ENCODE measurements at regions not wholly inside any gene's neighbourhood (a gene's known extent, or its start where the extent isn't known, plus 50 kb on each side); places are given as distances from the start of the nearest gene placed in this dataset.

- Histone ChIP-seq H3K4me3 (no peak overlapping the region), H3K4me1 (peaks cover 0 to 26% (median 8%) of the 10 kb centered on the region in 12 donors), H3K27ac (no peak overlapping the region), H3K36me3 (no peaks in the 10 kb centered on the region), H3K9me3 (no peaks in the 10 kb centered on the region), H3K27me3 (no peaks in the 10 kb centered on the region)
- ATAC-seq = no peak
- WGBS, 4 donors = 73 to 76% (median 73%) methylated on average over 3 of the region's 3 CpGs
- intact Hi-C loops (cut with DNase I) = no loop called here
- TF ChIP-seq POLR2A (IDR thresholded peaks at IDR 0.05) = no peak
- no peak for TF ChIP-seq CTCF (IDR thresholded peaks at IDR 0.05)
- no peak for DNase-seq
These were observed 337.0 kb downstream of the PLK2 start for GRCh38 chr5:58122848-58123392.

- H3K9me3 ChIP-seq = no peaks in the 10 kb centered on the region
- TF ChIP-seq CTCF (IDR thresholded peaks at IDR 0.05) (no peak), POLR2A (IDR thresholded peaks at IDR 0.05) (no peak)
- no peak overlapping the region for H3K4me3 ChIP-seq
- ATAC-seq (no peak), DNase-seq (no peak)
- H3K27me3 ChIP-seq = no peaks in the 10 kb centered on the region
- H3K27ac ChIP-seq = no peak overlapping the region
- H3K4me1 ChIP-seq = peaks cover 0 to 18% (median 5%) of the 10 kb centered on the region in 12 donors
- intact Hi-C loops (cut with DNase I) = no loop called here
- 93 to 99% (median 98%) methylated on average over 2 of the region's 2 CpGs for WGBS, 4 donors
- no peaks in the 10 kb centered on the region for H3K36me3 ChIP-seq
These were observed 337.7 kb downstream of the PLK2 start for GRCh38 chr5:58122157-58122556.

- WGBS, 4 donors = 98 to 99% (median 98%) methylated on average over 2 of the region's 2 CpGs
- TF ChIP-seq CTCF (IDR thresholded peaks at IDR 0.05) = no peak
- Histone ChIP-seq H3K27ac (no peak overlapping the region), H3K36me3 (no peaks in the 10 kb centered on the region), H3K27me3 (no peaks in the 10 kb centered on the region), H3K4me3 (no peak overlapping the region), H3K9me3 (no peaks in the 10 kb centered on the region), H3K4me1 (peaks cover 0 to 11% (median 0%) of the 10 kb centered on the region in 12 donors)
- DNase-seq (no peak), ATAC-seq (no peak)
- intact Hi-C loops (cut with DNase I) = no loop called here
These were observed 338.5 kb downstream of the PLK2 start for GRCh38 chr5:58121391-58121790.

- ATAC-seq (no peak), DNase-seq (no peak)
- Histone ChIP-seq H3K4me3 (no peak overlapping the region), H3K4me1 (peaks cover 0 to 2% (median 0%) of the 10 kb centered on the region in 12 donors), H3K27ac (peak overlapping the region in 1 of 12 donors; percentile 28), H3K36me3 (no peaks in the 10 kb centered on the region), H3K27me3 (no peaks in the 10 kb centered on the region), H3K9me3 (no peaks in the 10 kb centered on the region)
- no peak for TF ChIP-seq CTCF (IDR thresholded peaks at IDR 0.05)
- no peak for TF ChIP-seq POLR2A (IDR thresholded peaks at IDR 0.05)
- 59 to 74% (median 65%) methylated on average over 2 of the region's 2 CpGs for WGBS, 4 donors
- intact Hi-C loops (cut with DNase I) = loop anchor here in 1 of 10 donors (5.0 kb wide), 1 partner anchor 340 kb away; no protein-coding TSS in a partner anchor
These were observed 342.3 kb downstream of the PLK2 start for GRCh38 chr5:58117542-58117941.
